Lung (tissue), 11 donors: ENCODE measurements at regions not wholly inside any gene's neighbourhood (a gene's known extent, or its start where the extent isn't known, plus 50 kb on each side); places are given as distances from the start of the nearest gene placed in this dataset.

Source experiments
- ATAC-seq: fragments of 200-7000 bp; cut with Tn5 transposase; one replicate; pipeline ENCODE4 v1.9.1; 2020; ENCODE audit warnings: moderate number of reproducible peaks; ENCODE audit not compliant: insufficient read depth, low FRiP score
- DNase-seq, 3 donors: peaks; one replicate each; pipeline ENCODE4 v3.0.0-alpha.2; 2013 to 2017
- H3K27ac ChIP-seq, 2 donors: one replicate each; pipeline ENCODE4 v1.5.1; 2013; ENCODE audit warnings: mild to moderate bottlenecking in 2 of 2, moderate library complexity in 2 of 2, control low read depth in 1 of 2, inconsistent platforms in 1 of 2, low read depth in 1 of 2, low read length in 1 of 2
- H3K27me3 ChIP-seq, 3 donors: one replicate each; pipeline ENCODE4 v1.5.1; 2013; ENCODE audit warnings: low read length in 2 of 3; ENCODE audit not compliant: control insufficient read depth in 3 of 3, insufficient read depth in 3 of 3
- H3K36me3 ChIP-seq, 4 donors: one replicate each; pipeline ENCODE4 v1.5.1; 2013; ENCODE audit warnings: low read length in 4 of 4, mild to moderate bottlenecking in 1 of 4, moderate library complexity in 1 of 4; ENCODE audit not compliant: control insufficient read depth in 4 of 4, insufficient read depth in 4 of 4
- H3K4me1 ChIP-seq, 5 donors: one replicate each; pipeline ENCODE4 v1.5.1; 2013; ENCODE audit warnings: low read length in 5 of 5, mild to moderate bottlenecking in 2 of 5, moderate library complexity in 1 of 5; ENCODE audit not compliant: control insufficient read depth in 5 of 5, insufficient read depth in 5 of 5
- H3K4me3 ChIP-seq: one replicate; pipeline ENCODE4 v1.5.1; 2013; ENCODE audit warnings: mild to moderate bottlenecking, control low read depth, moderate library complexity
- H3K9ac ChIP-seq, 2 donors: one replicate each; pipeline ENCODE4 v1.5.1; 2013; ENCODE audit warnings: low read length in 2 of 2, control low read depth in 1 of 2; ENCODE audit not compliant: insufficient read depth in 1 of 2
- H3K9me3 ChIP-seq, 4 donors: one replicate each; pipeline ENCODE4 v1.5.1; 2013; ENCODE audit warnings: low read length in 3 of 4, mild to moderate bottlenecking in 1 of 4, moderate library complexity in 1 of 4; ENCODE audit not compliant: control insufficient read depth in 4 of 4, insufficient read depth in 3 of 4
- CTCF ChIP-seq: IDR thresholded peaks from 2 replicates; pipeline ENCODE4 v1.5.1; 2012; ENCODE audit warnings: mild to moderate bottlenecking; ENCODE audit errors: control extremely low read depth, extremely low read depth
- WGBS, 2 donors: extraction: QIAGEN DNeasy Blood & Tissue Kit; methylation state at CpG; one replicate each; pipeline ENCODE4 v1.1.7; 2013; 5-methylcytosine and 5-hydroxymethylcytosine counted together
- donor health status: control.
- donor health status: control.
- donor health status: Bipolar disorder and iron deficiency.
- donor health status: healthy.
- donor health status: DM: yes; HTN: yes; CAD: no.

- no peak overlapping the region for H3K27ac ChIP-seq
- no peaks in the 10 kb centered on the region for H3K9me3 ChIP-seq
- no peaks in the 10 kb centered on the region for H3K36me3 ChIP-seq
- ATAC-seq (no peak), DNase-seq (no peak)
- H3K4me3 ChIP-seq, result no peak overlapping the region
- H3K4me1 ChIP-seq, result no peaks in the 10 kb centered on the region
- WGBS, 2 donors, result 91 to 95% methylated on average over 1 of the region's 1 CpG
- H3K27me3 ChIP-seq, result no peaks in the 10 kb centered on the region
- no peak for TF ChIP-seq CTCF
- no peak overlapping the region for H3K9ac ChIP-seq
Observed at GRCh38 chr6:82741325-82741995, 324.2 kb downstream of the UBE3D start.

GRCh38 chr6:82741996-82742385, 323.6 kb downstream of the UBE3D start:
- DNase-seq, result peak in 1 of 3 donors; percentile 1
- Histone ChIP-seq H3K9me3 (no peaks in the 10 kb centered on the region), H3K36me3 (no peaks in the 10 kb centered on the region), H3K4me3 (no peak overlapping the region), H3K9ac (no peak overlapping the region), H3K27me3 (no peaks in the 10 kb centered on the region), H3K27ac (no peak overlapping the region), H3K4me1 (no peaks in the 10 kb centered on the region)
- no peak for ATAC-seq
- WGBS, 2 donors, result 56 to 64% methylated on average over 3 of the region's 3 CpGs
- TF ChIP-seq CTCF, result no peak

- H3K27ac ChIP-seq, result no peak overlapping the region
- no peak overlapping the region for H3K9ac ChIP-seq
- no peaks in the 10 kb centered on the region for H3K27me3 ChIP-seq
- no peak overlapping the region for H3K4me3 ChIP-seq
- ATAC-seq (no peak), DNase-seq (no peak)
- TF ChIP-seq CTCF, result no peak
- H3K9me3 ChIP-seq, result no peaks in the 10 kb centered on the region
- 91 to 92% methylated on average over 1 of the region's 1 CpG for WGBS, 2 donors
- H3K4me1 ChIP-seq, result no peaks in the 10 kb centered on the region
- no peaks in the 10 kb centered on the region for H3K36me3 ChIP-seq
Observed at GRCh38 chr6:82744286-82745015, 321.2 kb downstream of the UBE3D start.
